Nephron (organoid): ENCODE measurements at regions not wholly inside any gene's neighbourhood (a gene's known extent, or its start where the extent isn't known, plus 50 kb on each side); places are given as distances from the start of the nearest gene placed in this dataset.

ENCODE experiments used
- H3K27ac Mint-ChIP-seq, 3 experiments: 2 replicates each; pipeline ENCODE4 v1.8.0; 2020; ENCODE audit warnings: mixed read lengths in 3 of 3, mild to moderate bottlenecking in 2 of 3, moderate library complexity in 1 of 3
- H3K27me3 Mint-ChIP-seq: 2 replicates; pipeline ENCODE4 v1.8.0; 2021; ENCODE audit warnings: low read depth, mild to moderate bottlenecking, moderate library complexity, mixed read lengths
- H3K36me3 Mint-ChIP-seq: 2 replicates; pipeline ENCODE4 v1.8.0; 2020; ENCODE audit warnings: low read depth, mixed read lengths
- H3K4me1 Mint-ChIP-seq: 2 replicates; pipeline ENCODE4 v1.8.0; 2020; ENCODE audit warnings: mixed read lengths
- H3K4me3 Mint-ChIP-seq, 3 experiments: 2 replicates each; pipeline ENCODE4 v1.8.0; 2020; ENCODE audit warnings: mild to moderate bottlenecking in 3 of 3, mixed read lengths in 3 of 3, moderate library complexity in 2 of 3
- H3K9me3 Mint-ChIP-seq: 2 replicates; pipeline ENCODE4 v1.8.0; 2020; ENCODE audit warnings: mixed read lengths
- CTCF ChIP-seq, 3 experiments: fragments of 200-600 bp; sonication (generic); IDR thresholded peaks; one replicate each; pipeline ENCODE4 v1.5.0; 2021; ENCODE audit warnings: antibody characterized with exemption in 3 of 3; ENCODE audit not compliant: unreplicated experiment in 3 of 3

DNA sequence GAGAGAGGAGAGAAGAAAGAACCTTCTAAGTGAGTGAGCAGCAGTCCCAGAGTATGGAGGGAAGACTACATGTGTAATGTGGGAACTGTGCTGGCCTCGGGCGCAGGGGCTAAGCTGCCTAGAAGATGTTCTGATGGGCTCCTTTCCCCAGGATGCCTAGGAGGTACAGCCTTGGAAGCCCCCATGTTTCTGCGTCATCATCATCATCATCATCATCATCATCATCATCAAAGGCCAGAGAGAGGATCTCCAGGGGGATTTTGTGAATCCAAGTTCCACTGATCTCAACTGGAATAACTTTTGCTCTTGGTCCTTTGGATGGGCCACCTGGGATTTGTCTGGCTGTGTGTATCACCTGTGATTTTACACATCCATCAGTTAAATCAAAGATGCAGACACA, 86.0 kb downstream of the BUB3 start:
- Mint-ChIP-seq H3K9me3 (peaks cover 11% of the 10 kb centered on the region), H3K27me3 (peaks cover 4% of the 10 kb centered on the region), H3K36me3 (peaks cover 2% of the 10 kb centered on the region), H3K4me1 (no peaks in the 10 kb centered on the region), H3K4me3 (no peak overlapping the region), H3K27ac (no peak overlapping the region)
- TF ChIP-seq CTCF (IDR thresholded peaks at IDR 0.05; ENCODE audit: unreplicated experiment in 3 of 3): no peak

DNA sequence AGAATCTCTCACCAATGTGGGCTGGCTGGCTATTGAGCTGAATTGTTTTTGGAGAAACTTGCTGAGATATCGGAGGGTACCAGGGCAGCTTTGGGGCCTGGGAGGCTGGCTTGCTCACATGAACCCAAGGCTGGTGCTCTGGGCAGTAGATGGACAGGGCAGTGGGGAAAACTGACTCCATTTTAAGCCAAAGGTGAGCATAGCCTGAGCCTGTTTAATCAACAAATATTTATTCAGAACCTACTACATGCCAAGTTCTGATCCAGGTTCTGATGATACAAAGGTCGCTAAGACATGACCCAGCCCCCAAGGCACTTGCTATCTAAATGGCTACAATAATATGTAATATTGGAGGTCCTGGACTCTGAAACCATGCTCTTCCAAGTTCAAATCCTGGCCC, 86.6 kb downstream of the BUB3 start:
- Mint-ChIP-seq H3K9me3 (peaks cover 5% of the 10 kb centered on the region), H3K4me1 (no peaks in the 10 kb centered on the region), H3K4me3 (no peak overlapping the region)

DNA sequence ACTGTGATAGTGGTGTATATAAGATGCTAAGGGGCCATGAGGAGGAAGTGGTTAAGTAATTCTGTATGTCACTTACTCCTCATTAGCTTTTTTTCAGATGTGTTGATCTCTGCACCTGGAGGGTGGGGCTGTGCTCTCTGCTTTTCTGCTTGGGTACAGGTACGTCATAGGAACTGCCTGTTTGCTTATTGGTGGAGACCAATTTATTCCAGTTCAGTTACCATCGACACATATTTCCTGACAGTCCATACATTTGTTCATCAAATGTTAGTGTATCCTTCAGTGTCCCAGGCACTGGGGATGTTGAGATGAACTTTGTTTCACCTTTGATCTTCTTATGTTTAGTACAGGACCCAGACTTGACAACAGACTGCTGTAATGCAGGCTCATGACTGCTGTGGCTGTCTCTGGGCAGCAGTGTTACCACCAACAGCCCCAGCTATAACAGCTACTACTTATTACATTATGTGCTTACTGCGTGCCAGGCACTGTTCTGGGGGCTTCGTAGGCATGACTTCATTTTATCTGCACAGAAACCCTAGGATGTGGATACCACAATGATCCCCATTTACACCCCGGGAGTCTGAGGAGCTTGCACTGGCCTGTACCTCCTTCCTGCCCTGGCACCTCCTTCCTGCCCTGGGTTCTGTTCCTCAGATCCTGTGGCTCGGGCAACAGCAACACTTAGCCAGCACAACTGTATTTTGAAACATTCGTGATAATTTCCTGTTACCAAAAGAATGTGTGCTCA, 87.4 kb downstream of the BUB3 start:
- H3K4me3 Mint-ChIP-seq: no peak overlapping the region
- H3K4me1 Mint-ChIP-seq: no peaks in the 10 kb centered on the region
- H3K27ac Mint-ChIP-seq: no peak overlapping the region
- H3K36me3 Mint-ChIP-seq: no peaks in the 10 kb centered on the region
- no peak for TF ChIP-seq CTCF (IDR thresholded peaks at IDR 0.05; ENCODE audit: unreplicated experiment in 3 of 3)
- H3K27me3 Mint-ChIP-seq: no peaks in the 10 kb centered on the region
- H3K9me3 Mint-ChIP-seq: peaks cover 4% of the 10 kb centered on the region

More for the DNA sequence above, 86.6 kb downstream of the BUB3 start:
- Mint-ChIP-seq H3K27me3 (peaks cover under 1% of the 10 kb centered on the region), H3K27ac (no peak overlapping the region), H3K36me3 (no peaks in the 10 kb centered on the region)
- no peak for TF ChIP-seq CTCF (IDR thresholded peaks at IDR 0.05; ENCODE audit: unreplicated experiment in 3 of 3)

- Mint-ChIP-seq H3K4me1 (no peaks in the 10 kb centered on the region), H3K27ac (no peak overlapping the region), H3K36me3 (no peaks in the 10 kb centered on the region), H3K27me3 (no peaks in the 10 kb centered on the region), H3K4me3 (no peak overlapping the region), H3K9me3 (no peaks in the 10 kb centered on the region)
- TF ChIP-seq CTCF (IDR thresholded peaks at IDR 0.05; ENCODE audit: unreplicated experiment in 3 of 3): no peak
Observed at GRCh38 chr10:123244747-123245146, 90.5 kb downstream of the BUB3 start.

GRCh38 chr10:123245264-123245663, 91.1 kb downstream of the BUB3 start:
- Mint-ChIP-seq H3K27me3 (no peaks in the 10 kb centered on the region), H3K4me3 (no peak overlapping the region)
- TF ChIP-seq CTCF (IDR thresholded peaks at IDR 0.05; ENCODE audit: unreplicated experiment in 3 of 3): no peak

DNA sequence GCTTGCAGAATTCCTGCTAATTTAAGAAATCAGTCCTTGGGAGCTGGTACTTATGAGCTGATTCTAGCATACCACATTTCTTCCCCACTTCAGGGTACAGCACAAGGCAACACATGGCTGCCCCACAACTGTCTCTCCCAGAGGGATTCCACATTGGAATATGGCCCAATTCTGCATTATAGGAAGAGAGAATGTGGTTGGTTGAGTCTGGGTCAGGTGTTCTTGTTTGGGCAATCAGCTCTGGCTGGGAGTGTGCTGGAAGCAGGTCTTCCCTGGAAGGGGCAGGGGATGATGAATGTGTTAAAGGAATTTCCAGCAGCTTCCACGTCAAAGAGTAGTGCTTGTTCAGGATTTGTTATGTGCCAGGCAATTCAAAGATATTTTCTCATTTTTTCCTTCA, 95.7 kb downstream of the BUB3 start:
- H3K4me3 Mint-ChIP-seq: no peak overlapping the region
- no peaks in the 10 kb centered on the region for H3K9me3 Mint-ChIP-seq
- no peaks in the 10 kb centered on the region for H3K27me3 Mint-ChIP-seq
- peaks cover 4% of the 10 kb centered on the region for H3K4me1 Mint-ChIP-seq
- H3K36me3 Mint-ChIP-seq: no peaks in the 10 kb centered on the region
- TF ChIP-seq CTCF (IDR thresholded peaks at IDR 0.05; ENCODE audit: unreplicated experiment in 3 of 3): no peak
- no peak overlapping the region for H3K27ac Mint-ChIP-seq

More at GRCh38 chr10:123245264-123245663, 91.1 kb downstream of the BUB3 start:
- no peaks in the 10 kb centered on the region for H3K36me3 Mint-ChIP-seq
- no peaks in the 10 kb centered on the region for H3K9me3 Mint-ChIP-seq
- no peaks in the 10 kb centered on the region for H3K4me1 Mint-ChIP-seq
- no peak overlapping the region for H3K27ac Mint-ChIP-seq
